COLO668 (cell line): ENCODE measurements at regions not wholly inside any gene's neighbourhood (a gene's known extent, or its start where the extent isn't known, plus 50 kb on each side); places are given as distances from the start of the nearest gene placed in this dataset.

ENCODE experiments used
- DNase-seq: peaks from one replicate; lab custom pipeline; 2025; ENCODE audit not compliant: unreplicated experiment; lab: John Stamatoyannopoulos, UW

DNA sequence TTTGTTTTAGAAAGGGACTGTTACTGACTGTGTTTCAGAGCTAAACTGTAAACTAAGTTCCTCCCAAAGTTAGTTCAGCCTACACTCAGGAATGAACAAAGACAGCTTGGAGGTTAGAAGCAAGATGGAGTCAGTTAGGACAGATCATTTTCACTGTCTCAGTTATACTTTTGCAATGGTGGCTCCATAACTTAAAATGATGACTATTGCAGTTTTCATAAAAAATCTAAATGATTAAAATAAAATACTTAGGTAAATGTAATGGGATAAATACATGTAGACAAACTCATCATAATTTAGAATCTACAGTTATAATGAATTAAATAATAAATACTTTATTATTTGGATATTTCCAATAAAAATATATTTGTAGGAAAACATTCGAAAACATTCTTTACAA, 590.6 kb downstream of the EPHA7 start:
- no peak for DNase-seq

DNA sequence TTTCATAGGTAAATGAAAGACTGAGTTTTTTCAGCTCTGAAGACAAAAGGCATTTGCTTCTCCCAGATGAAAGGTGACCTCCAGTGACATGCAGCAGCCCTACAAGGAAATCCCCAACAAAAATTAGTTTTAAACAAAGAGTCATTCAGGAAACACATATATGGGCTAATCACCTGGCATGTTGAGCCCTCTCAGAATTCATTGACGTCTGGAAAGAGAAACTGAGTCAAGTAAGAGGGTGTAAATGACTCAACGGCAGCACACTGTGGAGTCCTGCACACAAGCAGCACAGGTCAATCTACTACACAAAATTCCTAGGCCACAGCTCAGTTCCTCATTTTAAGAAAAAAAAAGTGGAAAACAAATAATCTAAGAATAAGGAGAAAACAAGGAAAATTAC, 592.3 kb downstream of the EPHA7 start:
- DNase-seq, result no peak

DNA sequence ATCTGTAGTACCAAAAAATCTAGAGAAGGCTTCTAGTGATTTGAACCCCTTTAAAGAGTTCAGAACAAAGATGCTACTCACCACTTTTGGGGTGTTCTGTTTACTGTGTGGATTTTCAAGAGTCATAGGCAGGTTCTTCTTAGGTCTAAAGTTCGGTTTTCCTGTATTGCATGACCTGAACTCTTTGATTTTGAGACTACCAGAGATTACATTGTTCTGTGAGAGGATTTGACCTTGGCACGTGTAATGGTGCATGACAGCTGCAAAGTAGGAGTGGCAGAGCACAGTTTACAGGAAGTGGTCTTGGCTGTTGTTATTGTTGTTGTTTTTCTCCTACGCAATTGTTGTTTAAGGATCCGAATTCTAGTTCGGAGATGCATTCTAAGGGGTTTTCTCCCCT, 592.7 kb downstream of the EPHA7 start:
- no peak for DNase-seq

DNA sequence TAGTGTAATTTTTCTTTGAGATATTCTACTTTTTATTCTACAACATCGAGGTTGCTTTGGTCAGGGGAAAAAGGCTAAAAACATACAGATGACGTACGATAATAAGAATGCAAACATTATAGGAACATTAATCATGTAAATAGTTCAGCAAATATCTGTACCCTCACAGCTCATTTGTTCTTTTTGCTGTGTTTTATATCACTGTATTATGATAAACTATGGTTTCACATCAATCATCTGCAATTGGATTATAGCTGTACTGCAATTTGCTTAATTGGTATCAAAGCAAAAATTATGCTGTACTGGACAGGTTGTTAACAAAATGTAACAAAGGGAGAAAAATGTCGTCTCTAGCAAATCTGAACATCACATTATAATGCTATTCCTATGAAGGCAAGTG, 597.1 kb downstream of the EPHA7 start:
- DNase-seq, result no peak

DNA sequence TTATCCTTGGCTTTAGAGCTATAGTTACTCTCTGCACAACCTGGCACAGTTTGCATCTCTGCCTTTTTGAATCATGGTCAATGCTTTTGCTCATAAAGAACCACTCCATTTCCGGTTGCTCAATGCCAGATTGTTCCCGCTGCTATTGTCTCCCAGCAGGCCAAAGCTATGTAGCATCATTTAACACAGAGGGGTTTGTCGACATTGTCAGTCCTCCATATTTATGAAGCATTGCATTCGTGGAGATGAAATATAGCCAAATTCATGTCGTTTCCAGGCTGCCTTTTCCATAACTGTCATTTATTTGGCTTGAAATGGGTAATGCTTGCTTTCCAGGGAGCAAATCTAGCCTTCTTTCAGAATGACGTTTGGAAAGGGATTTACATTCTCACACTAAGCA, 598.8 kb downstream of the EPHA7 start:
- no peak for DNase-seq

DNA sequence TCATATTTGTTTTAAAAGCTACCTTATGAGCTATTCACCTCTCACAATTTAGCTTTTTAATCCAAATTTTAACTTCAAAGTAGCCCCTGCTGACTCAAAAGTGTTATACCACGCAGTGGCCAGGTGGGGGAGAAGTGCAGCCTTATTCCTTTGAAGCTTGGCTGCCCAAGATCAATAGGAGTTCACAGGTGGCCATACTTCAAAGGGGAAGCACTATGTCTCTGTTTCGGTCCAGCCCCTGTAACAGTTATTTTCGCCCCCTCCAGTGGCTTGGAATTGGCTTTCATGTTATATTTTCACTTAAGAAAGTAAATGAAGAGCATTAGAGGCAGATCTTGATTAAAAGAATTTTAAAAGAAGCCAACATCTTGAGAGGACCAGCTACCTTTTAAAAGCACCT, 608.4 kb downstream of the EPHA7 start:
- DNase-seq, result peak; percentile 29

DNA sequence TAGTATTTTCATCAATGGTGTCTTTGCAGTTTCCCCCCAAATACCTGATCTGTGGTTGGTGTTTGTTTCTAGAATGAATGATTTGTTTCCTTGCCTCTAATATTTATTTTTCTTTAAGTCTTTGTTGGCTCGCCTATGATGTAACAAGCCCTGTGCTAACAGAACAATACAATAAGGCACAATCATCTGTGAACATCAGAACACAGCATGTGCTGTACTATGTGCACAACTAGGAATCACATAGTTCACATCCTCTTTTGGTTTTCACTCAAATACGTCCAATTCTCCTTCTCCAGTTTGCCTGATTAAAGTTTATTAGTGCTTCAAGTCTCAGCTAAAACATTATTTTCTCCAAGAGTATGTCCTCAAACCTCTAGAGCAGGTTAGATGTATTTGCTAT, 613.1 kb downstream of the EPHA7 start:
- no peak for DNase-seq

DNA sequence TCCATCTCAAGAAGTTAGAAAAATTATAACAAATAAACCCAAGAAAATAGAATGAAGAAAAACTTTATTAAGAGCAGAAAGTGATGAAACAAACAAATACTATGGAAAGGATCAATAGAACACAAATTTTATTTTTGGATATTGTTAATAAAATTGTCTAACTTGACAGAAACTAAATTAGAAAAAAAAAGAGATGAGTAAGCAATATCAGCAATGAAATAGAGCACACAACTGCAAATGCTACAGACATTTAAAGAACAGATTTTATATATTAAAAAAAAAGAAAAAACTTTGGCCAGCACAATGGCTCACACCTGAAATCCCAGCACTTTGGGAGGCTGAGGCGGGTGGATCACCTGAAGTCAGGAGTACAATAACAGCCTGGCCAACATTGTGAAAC, 628.0 kb downstream of the EPHA7 start:
- no peak for DNase-seq

DNA sequence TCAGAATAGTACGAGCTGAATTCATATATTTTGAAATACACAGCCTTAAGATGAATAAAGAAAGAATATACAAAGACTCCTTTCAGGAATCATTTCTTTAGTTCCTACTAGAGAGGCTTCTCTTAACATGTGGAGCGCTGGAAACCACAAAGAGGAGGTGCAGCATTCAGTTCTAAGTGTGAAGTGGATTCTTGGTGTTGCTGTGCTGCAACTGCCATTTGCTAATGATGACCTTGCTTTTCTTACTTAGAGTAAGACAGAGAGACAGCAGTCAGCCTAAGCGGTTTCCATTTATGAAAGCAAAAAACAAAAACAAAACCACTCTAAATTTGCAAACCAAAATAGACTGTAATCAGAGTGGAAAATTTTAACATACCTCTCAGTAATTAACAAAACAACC, 629.0 kb downstream of the EPHA7 start:
- no peak for DNase-seq

DNA sequence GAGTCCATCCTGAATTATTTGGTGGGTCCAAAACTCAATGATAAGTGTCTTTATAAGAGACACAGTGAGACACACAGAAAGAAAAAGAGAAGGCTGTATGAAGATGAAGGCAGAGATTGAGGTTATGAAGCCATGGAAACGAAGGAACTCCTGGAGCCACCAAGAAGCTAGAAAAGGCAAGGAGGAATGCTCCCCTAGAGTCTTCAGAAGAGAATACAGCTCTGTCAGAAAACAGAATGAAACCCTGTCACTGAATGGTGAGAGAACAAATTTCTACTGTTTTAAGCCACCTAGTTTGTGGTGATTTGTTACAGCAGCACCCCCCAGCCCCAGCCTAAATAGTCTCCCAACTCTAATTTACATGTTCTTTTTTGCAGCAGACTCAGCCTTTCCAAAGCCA, 635.1 kb downstream of the EPHA7 start:
- DNase-seq, result no peak

DNA sequence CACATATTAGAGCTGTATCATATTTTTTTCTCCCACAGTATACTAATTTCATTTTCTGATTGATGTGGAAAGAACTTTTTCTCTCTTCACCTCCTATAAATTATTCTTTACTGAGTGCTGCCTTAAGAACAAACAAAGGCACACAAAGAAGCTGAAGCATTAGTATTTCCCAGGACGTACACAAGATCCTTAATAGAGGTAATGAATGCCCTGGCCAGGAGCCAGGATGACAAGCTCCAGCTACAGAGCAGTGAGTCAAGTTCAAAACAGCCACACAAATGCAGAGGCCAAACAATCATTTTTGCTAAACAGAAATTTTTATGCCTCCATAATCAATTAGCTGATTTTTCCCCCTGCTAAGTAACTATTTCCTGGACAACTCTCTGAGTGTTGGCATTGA, 639.6 kb downstream of the EPHA7 start:
- DNase-seq, result peak; percentile 15

DNA sequence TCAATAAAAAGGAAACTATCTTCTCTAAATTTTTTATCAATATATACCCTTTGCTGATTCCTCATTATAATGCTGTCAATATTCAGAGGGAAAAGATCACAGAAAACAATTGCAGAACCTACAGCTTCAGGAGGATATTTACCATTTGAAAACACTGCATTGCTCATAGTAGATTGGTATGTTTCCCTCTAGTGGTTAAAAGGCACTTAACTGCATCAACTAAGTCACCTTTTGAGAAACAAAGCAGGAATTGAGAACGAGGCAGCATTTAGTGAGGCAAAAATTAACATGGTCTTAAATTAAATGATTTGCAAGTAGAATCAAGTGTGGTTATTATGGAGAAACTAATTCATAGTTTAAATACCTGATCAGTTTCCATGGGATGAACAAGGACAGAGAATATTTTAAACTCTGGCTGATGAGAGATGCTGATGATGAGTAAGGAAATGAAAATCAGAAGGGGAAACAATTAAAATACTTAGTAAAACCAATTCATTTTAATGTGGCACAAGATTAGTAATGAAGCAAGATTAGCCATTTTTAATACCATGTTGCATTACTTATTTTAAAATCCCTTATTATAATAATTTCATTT, 642.1 kb downstream of the EPHA7 start:
- no peak for DNase-seq

DNA sequence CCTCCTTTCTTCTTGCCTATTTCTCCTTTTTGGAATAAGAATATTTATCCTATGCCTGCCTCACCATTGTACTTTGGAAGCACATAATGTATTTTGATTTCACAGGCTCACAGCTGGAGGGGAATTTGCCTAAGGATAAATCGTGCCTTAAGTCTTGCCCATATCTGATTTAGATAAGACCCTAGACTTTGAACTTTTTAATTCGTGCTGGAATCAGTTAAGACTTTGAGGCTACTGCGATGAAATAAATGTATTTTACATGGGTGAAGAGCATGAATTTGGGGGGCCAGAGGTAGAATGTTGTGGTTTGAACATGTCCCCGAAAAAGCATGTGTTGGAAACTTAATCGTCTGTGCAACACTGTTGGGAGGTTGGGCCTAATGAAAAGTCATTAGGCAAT, 648.8 kb downstream of the EPHA7 start:
- DNase-seq, result no peak

DNA sequence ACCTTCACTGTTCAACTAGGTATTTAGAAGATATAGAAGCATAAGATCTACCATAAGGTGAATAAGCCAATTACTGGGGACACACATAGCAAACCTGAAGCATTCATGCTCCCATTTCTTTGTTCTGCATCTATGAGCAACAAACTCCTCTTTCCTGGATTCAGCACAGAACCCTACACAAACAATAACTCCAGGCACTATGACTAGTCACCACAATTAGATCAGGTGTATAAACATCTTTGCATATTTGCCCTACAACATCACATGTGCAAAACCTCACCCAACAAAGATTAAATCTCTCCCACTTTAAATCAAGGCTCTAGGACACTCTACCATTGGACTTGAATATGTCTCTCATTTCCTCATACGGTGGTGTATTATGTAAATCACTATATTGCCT, 652.3 kb downstream of the EPHA7 start:
- no peak for DNase-seq

DNA sequence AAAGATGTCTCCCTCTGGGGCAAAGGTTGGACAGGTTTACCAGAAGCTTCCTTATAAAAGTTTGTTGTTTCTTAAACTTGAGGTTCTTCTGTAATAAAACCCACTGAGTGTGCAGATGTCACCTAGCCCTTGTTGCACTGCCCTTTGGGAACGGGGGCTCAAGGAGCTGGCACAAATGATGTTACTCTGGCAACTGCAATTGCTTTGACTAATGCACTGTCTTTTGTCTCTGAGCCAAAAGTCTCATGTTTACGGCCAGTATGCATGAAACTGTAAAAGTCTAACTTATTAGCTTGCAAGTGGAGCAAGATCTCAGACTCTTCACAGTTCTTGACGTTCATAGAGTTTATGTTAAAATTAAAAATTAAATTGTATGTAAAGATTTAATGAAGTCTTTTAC, 655.7 kb downstream of the EPHA7 start:
- DNase-seq, result no peak

DNA sequence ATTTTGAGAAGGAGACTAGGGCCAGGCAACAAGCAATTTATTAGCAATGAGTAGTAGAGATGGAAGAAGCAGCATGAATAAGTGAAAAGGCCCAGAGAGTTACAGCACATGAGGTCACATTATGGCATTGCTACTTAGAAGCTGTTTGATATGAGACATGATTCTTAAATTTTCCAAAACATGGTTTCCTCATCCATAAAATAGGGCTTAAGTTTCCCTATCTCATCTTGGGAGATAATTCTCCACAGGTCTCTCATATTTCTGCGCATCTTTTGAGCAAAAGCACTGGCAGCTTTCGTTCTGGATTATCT, 656.1 kb downstream of the EPHA7 start:
- no peak for DNase-seq

DNA sequence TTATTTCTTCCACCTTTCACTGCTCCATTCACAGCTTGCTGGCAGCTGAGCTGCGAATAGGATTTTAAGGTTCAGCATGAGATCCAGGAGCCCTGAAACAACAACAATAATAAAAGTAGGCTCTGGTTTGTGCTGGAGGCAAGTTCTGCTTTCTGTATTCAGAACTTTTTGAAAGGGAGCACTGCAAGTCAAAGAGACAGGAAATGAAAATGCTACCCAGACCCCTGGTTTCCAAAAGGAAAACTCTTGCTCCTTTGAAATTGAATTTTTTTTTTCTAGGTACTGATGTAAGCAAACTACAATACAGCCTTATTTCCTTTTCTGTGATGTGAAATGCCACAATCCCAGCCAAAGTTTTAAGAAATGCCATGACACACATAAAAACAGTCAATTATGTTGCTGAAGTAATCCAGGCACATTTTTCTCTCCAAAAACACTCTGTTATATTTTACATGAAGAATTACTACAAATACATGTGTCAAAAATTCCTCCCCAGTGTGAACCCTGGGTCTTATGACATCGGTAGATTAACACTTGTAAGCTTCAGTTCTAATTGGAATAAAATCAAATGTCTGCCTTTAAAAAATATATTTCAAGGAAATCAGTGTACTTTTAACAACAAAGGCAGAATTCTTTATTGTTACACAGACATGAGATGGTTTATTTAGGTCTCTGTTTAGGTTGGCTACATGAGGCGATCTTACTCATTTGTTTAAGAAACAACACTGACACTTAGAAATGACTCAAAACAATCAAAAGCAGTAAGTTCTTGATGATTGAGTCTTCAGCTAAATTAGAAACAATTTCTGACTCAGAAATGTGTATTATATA, 656.7 kb downstream of the EPHA7 start:
- DNase-seq, result no peak

DNA sequence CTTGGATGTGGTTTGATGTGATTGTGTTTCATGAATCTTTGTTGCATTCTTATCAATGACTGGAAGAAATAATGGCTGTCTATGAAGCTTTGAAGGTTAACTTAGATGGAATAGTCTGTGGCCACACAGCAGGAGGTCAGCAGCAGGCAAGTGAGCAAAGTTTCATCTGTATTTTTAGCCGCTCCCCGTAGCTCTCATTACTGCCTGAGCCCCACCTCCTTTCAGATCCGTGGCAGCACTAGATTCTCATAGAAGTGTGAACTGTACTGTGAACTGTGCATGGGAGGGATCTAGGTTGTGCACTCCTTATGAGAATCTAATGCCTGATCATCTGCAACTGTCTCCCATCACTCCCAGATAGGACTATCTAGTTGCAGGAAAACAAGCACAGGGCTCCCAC, 660.2 kb downstream of the EPHA7 start:
- DNase-seq, result no peak

DNA sequence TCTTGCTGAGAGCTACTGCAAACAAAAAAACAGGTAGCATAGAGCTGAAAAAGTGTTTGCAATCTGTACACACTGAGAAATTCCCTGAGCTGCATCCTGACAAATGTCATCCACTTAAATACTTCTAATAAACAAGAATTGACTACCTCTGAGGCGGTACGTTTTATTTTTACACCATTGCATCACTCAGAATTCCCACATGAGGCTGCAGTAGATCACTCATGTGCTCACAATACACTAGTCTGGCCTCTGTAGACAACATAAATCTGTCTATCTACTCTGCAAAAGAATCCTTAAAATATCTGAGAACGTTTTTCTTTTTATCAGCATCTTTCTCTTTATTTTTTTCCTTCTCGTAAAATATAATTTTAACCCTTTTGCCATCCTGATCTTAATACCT, 661.4 kb downstream of the EPHA7 start:
- no peak for DNase-seq

DNA sequence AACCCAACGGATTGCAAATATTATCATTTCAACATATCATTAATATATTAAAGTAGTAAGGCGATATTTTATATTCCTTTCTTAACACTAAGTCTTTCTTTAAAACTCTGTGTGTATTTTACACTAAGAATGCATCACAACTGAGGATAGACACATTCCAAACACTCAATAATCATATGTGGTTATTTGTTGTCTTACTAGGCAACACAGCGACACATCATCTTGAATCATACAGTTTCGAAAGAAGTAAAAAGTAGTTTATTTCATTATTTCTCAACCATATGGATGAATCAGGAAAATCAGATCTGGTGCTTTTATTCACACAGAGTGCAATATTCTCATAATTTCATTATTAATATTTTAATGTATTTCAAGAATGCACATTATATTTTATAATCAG, 662.4 kb downstream of the EPHA7 start:
- DNase-seq, result no peak

DNA sequence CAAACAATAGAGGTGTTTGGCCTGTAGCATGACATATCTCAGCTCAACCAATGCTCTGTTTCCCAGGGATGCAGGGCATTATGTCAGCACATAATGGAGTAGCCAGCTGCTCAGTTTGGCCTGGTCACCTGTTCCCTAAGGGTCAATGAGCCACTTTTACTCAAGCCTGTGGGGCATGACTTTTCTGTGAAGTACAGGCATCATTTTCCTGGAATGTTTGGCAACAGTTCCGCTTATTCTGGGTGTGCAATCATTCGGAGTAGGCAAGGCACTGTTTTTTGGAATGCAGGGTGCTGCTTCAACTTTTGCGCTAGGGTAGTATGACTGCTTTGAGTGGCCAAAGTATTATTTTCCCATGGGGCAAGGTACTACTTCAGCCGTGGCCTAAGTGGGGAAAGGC, 665.4 kb downstream of the EPHA7 start:
- DNase-seq, result no peak

DNA sequence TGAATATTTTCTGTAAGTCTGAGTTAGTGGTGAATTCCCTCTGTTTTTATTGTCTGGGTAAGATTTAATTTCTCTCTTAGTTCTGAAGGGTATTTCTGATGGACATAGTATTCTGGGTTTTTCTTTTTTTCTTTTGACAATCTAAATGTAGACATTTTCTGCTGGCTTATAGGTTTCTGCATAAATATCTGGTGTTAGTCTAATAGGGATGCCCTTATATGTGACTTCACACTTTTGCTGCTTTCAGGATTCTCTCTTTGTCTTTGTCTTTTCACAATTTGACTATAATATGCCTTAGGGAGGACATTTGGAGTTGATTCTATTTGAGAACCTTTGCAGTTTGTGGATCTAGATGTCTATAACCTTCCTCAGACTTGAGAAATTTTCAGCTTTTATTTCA, 667.2 kb downstream of the EPHA7 start:
- DNase-seq, result no peak

DNA sequence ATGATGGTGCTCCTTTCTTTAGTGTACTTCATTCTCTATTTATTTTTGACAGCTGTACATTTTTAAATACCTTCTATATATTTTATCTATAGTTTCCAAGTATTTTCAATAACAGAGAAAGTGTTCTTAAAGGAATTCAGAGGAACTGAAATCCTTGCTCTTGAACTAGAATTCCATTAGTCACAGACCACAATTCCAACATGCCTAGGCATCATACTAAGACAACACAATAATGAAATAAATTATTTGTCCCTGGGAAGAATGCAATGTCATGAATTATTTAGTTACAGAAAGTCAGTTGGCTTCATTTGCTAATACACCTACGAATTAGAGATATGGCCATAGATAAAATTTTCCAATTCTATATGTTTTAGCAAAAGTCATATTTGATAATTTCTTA, 671.2 kb downstream of the EPHA7 start:
- no peak for DNase-seq
